NCI-H1417 treated with DMSO at 0.1 percent for 48 hours (cell line): ENCODE measurements at regions not wholly inside any gene's neighbourhood (a gene's known extent, or its start where the extent isn't known, plus 50 kb on each side); places are given as distances from the start of the nearest gene placed in this dataset.

Source experiments
- DNase-seq: peaks from one replicate; lab custom pipeline; 2025; lab: John Stamatoyannopoulos, UW

GRCh38 chr11:128328955-128329551 lies 258.3 kb downstream of the ETS1 start:
- no peak for DNase-seq

- DNase-seq, result no peak
These were observed 260.1 kb downstream of the ETS1 start for GRCh38 chr11:128327274-128327673.

- no peak for DNase-seq
These were observed 260.6 kb downstream of the ETS1 start for GRCh38 chr11:128326791-128327190.

DNA sequence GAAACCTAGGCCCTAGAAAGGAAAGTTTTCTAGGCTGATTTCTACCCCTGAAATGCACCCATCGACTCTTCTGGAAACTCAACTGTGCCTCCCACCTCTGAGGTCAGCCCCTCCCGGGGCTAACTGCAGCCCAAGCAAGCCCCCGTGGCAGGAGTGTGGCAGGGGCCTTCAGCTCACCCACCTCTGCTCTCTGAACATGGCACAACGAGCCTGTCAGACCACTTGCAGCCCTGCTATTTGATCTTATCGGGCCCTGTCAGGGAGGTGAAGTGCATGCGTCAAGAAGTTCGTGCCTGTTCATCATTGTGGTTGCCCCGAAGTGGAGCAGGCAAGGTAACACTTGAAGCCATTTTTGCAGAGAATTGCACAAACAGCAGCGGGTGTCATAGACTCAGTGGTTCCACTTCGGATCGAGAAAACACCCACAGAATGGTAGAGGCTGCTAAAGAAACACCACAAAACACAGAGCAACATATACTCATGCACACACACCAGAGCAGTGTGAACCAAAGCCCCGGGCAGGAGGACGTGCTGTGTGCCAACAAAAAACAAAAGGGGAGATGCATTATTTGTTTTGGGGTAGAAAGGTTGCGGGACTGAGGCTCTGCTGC lies 262.7 kb downstream of the ETS1 start:
- no peak for DNase-seq

- no peak for DNase-seq
These were observed 263.3 kb downstream of the ETS1 start for GRCh38 chr11:128324051-128324481.

- DNase-seq, result no peak
These were observed 264.0 kb downstream of the ETS1 start for GRCh38 chr11:128323381-128323780.

DNA sequence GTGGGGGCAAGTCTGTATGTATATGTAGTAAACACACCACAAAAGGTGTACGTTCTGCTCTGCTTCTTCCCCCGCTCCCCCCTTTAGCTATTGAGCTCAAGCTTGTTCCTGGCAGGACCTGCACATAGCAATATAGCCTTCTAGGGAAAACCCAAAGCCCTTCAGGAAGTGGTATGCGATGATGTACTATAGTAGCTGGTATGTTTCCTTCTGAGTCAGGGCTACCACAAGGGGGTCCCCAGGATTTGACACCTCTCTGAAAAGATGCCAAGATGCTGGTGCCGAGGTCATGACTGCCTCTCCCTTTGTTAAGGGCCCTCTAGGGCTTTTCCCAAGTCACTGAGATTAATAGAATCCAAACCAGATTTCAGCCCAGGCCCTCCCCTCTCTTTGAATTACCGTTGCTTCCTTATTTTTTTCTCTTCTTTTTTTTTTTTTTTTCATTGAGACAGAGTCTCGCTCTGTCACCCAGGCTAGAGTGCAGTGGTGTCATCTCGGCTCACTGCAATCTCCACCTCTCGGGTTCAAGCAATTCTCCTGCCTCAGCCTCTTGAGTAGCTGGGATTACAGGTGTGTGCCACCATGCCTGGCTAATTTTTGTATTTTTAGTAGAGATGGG lies 268.4 kb downstream of the ETS1 start:
- no peak for DNase-seq

DNA sequence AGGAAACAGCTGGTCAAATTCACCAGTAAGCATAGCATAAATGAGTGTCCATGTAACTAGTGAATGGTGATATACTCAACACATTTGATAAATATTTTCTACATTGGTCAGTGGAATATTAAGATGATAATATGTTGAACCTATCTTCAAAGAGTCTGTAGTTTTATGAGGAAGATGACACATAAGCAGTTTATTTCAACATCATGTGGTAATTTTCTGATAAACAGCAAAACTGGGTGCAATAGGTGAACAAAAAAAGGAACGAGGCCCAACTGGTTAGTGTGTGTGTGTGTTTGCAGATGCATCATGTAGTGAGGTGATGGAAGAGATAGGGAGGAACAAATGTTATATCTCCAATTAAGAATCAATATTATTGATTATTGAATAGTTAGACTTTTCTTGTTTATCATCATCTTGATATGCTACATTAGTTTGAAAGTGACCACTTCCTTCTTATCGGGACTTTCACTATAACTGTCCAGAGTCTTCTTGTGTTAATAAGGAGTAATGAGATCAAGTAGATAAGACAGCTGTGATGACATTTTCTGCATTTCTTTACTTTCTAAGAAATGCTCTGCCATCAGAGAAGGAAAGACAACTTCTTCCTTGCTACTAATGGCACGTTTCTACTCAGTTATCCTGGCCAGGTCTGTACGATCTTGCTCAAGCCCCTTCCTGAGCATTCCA lies 270.7 kb downstream of the ETS1 start:
- DNase-seq, result no peak

DNA sequence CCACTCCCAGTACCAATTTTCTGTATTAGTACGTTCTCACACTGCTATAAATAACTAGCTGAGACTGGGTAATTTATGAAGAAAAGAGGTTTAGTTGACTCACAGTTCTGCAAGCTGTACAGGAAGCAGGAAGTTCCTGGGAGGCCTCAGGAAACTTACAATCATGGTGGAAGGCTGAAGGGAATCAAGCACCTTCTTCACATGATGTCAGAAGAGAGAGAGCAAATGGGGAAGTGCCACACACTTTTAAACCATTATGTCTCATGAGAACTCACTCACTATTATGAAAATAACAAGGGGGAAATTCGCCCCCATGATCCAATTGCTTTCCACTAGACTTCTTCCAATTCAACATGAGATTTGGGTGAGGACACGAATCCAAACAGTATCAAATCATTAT lies 271.4 kb downstream of the ETS1 start:
- no peak for DNase-seq

- no peak for DNase-seq
These were observed 273.4 kb downstream of the ETS1 start for GRCh38 chr11:128313931-128314330.

DNA sequence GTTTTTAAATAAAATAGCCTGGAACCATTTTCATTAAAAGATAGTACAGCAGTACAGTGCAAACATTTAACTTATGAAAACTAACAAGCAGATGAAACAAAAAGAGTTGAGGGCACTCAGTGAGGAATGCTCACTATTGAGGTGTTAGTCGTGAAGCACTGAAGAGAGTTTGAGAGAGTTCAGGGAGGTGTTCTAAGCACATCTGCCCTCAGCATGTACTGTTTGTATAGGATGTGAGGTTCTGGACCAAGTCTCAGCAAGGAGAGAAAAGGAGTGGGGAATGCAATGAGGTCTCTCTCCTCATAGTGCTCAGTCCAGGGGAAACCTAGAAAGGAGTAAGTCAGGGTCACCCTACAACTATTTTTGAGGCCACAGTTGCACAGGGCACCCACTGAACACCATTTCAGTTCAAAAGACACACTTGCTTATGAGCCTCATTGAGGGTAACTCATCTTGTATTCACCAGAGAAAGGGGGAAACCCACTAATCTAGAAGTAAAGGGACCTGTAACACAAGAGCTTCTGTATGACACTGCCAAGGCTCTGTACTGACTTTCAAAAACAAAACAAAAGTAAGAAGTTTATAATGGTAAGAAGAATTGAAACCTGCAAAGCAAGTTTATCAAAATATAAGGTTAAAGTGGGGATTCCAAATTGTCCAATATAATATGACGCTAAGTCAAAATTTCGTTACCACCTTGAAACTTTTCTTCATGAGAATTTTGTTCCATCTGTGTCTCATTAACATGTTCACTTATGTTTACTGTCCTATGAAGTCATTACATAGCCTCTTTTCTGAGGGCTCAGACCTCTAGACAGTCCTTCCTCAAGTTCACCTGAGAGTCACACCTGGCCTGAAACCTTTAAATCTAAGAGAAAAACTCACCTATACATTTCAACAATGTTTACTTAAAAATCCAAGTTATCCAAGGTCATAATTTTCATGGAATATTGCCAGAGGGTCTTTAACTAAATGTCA lies 275.3 kb downstream of the ETS1 start:
- no peak for DNase-seq

- no peak for DNase-seq
These were observed 276.5 kb downstream of the ETS1 start for GRCh38 chr11:128310676-128311445.

- no peak for DNase-seq
These were observed 277.4 kb downstream of the ETS1 start for GRCh38 chr11:128310005-128310404.

DNA sequence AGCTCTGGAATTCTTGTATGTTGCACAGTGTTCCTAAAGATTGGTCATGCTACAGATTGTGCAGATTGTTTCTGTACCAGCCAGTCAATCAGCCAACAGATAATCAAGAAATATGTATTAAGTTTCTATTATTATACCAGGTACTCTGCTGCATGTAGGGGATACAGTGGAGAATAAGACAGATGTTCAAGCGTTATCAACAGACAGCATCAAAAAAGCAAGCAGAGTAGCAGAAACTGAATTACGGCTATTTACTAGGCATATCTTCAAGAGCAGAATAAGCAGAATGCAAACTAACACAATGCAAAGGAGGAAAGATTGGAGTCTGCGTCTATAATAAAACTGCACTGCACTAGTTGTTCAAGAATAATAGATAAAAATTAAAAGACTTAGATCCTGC lies 278.6 kb downstream of the ETS1 start:
- DNase-seq, result no peak

GRCh38 chr11:128305588-128305987 lies 281.8 kb downstream of the ETS1 start:
- no peak for DNase-seq

GRCh38 chr11:128304666-128305485 lies 282.5 kb downstream of the ETS1 start:
- DNase-seq, result no peak

GRCh38 chr11:128304116-128304515 lies 283.2 kb downstream of the ETS1 start:
- DNase-seq, result no peak

GRCh38 chr11:128303383-128303782 lies 284.0 kb downstream of the ETS1 start:
- no peak for DNase-seq

DNA sequence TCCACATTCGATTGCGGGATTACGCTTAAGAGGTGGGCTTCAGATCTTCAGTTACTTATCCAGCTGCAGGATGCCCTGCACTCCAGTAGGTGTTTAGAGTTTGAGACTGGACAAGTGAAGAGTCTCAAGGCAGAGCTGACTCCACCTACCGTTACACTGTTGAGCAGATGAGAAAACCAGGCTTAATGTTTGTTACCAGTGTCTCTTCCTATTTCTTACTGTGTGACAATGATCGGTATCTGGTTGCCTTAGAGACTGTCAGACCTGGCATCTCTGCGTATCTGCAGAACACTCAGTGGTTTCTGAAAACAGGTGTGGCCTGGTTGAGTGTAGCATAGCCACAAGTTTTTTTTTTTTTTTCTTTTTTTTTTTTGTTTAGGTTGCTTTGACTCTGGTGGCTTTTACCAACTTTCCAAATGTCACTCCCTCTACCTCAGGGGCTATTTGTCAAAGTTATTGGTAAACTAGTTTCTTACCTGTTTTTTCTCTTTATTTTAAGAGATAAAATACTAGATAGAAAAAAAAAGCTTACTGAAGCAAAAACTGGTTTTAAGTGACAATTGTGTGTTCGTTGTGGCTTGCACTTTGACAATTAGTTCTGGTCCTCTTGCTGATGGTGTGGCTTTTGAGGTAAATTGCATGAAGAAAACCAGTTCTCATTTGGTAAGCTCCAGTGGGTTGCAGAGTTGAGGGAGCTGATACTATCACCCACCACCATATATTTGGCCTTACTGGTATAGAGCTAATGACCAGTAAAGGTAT lies 284.8 kb downstream of the ETS1 start:
- no peak for DNase-seq
